HG02870 (cell line): ENCODE measurements at regions not wholly inside any gene's neighbourhood (a gene's known extent, or its start where the extent isn't known, plus 50 kb on each side); places are given as distances from the start of the nearest gene placed in this dataset.

Source experiments
- ATAC-seq: cut with Tn5 transposase; IDR thresholded peaks from one replicate; pipeline ENCODE4 v1.9.1; 2021; ENCODE audit warnings: mild to moderate bottlenecking, moderate library complexity; ENCODE audit not compliant: unreplicated experiment

DNA sequence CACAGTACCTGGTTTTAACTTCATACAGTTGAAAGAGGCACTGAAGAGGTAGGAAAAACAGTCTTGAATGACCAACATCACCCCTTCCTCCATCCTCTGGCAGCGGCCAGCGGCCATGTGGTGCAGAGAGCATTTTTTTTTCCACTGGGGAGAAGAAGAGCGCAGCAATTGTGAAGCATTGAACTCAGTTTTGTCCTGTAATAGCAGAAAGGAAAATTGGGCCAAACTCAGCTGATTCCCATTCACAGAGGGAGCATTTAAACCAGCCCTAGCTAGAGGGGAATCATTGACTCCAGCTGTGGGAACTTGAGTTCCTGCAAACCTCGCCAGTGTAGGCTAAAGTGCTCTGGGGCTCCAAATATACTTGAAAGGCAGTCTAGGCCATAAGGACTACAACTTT is 316.6 kb upstream of the CHST9 start:
- no peak for ATAC-seq

DNA sequence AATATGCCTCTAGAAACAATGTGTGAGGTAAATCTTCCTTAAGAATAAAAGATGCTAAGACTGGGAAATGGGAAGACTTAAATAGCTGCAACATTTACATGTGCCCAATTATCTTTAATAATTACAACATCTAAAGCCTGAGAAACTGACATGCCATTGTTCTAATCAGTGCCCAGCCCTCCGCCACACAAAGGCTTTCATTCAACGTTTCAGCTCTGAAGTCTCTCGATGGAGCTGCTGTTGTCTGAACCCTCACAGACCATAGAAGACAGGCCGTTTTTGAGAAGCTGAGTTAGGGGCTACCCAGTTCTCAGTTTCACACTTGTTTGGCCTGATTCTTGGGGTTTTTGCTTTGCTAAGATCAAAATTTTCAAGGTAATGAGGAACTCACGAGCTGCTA is 315.4 kb upstream of the CHST9 start:
- no peak for ATAC-seq

DNA sequence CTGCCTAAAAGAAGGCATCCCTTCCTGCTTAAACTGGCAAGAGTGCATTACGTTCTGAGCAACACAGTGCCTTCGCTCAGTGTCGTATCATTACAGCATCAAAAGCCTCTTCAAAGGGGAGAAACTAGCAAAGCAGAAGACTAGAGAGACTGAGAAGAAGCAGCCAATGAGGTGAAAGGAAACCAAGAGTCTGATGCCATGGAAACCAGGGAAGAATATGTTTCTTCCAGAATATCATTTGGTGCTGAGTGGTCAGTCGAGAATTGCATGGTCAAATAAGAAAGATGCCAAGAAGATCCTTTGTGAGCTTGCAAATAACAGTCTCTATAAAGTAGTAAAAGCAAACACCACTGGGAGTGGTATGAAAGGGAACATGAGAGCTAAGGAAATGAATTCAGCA is 312.1 kb upstream of the CHST9 start:
- no peak for ATAC-seq

DNA sequence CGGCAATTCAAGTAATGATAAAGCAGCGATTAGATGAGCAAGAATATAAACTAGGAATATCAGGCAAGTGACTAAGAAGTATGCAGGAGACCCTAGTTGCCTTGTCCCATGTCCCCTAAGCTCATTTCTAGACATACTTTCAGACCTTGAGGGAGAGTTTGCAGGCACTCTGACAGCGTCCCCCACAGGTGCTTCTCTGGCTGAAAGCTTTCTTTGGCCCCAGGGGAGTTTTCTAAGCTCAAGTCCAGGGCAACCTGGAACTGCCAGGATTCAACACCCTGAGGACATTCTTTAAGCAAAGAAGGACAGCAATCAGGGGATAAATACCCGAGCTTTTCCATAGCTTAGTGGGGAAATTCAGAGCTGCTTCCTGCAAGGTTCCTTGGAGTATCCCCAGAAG is 308.1 kb upstream of the CHST9 start:
- ATAC-seq = no peak

DNA sequence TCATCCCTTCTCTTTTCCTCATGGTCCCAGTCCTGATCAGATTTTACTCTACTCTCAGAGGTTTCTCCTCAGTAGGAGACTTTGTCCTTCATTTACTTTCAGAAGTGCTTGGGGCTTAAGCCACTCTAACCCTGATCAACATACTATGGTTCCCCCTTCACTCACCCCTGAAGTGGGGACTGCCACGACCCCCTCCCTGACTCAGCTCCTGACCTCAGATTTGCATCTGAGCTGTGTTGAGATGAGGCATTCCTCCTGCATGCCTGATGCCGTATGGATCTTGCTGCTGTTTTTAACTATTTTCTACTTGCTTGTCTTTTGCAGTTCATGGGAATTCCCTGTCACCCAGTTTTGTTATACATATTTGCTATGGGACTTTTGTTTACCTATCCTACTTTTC is 306.7 kb upstream of the CHST9 start:
- no peak for ATAC-seq

DNA sequence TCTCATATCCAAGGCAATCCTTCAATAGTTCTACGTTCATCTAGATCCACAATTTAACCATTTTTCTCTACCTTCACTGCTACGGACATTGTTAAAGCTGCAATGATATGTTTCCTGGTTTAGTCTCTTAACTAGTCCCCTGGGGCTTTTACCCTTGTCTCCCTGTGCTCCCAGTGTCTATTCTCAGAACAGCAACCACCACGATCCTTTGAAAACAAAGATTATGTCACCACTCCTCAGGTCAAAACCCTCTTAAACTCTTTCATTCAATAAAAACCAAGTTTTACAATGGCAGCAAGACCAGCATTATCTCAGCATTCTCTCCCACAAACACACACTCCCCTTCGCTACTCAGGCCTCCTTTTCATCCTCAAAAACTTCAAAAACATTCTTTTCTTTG is 298.2 kb upstream of the CHST9 start:
- no peak for ATAC-seq

DNA sequence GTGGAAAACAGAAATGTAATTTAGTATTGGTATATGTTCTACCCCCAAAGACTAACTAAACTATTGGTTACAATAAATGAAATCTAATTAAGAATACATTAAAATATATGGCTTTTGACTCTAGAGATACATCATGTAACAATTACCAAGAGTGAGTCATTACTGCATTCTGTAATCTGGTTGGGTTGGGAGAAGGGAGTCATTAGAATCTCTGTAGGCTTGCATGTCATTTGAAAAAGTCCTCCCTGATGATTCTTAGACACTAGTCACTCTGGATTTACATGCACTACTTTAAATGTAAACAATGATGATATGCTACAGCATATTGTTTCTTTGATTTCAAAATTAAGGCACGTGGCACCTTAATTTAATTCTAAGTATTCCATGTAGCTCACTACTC is 293.4 kb upstream of the CHST9 start:
- ATAC-seq = no peak

DNA sequence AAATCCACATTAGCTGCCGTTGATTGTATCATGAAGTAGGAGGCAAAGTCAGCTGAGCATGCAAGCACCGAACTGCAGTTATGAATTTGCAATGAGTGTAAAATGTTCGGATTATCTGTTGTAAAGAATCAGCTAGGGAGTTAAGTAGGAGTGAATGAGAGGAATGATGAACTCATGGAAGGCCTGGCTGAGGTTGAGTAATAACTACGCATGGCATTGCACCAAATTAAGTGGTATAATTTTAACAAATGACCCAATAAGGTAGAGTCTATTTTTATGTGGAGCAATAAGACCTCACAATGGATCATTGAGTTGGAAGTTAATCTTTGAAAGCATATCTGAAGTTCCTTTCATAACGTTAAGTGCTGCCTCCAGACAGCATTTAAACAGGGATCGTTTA is 288.2 kb upstream of the CHST9 start:
- ATAC-seq = no peak

DNA sequence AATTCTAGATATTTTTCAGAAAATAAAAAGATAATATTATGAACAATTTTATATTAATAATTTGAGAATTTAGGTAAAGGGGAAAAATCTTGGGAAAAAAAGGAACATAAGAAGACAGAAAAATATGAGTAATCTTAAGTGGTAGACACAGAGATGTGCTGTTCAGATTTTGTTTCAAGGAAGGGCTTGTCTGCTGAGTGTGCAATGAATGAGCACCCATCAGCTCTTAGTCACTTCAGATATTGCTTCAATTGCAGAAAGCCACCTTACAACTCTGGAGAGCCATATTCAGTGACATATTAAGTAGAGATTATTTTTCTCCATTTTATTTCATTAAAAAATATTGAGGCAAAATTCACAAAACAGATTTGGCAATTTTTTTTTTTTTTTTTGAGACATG is 282.0 kb upstream of the CHST9 start:
- ATAC-seq = no peak

DNA sequence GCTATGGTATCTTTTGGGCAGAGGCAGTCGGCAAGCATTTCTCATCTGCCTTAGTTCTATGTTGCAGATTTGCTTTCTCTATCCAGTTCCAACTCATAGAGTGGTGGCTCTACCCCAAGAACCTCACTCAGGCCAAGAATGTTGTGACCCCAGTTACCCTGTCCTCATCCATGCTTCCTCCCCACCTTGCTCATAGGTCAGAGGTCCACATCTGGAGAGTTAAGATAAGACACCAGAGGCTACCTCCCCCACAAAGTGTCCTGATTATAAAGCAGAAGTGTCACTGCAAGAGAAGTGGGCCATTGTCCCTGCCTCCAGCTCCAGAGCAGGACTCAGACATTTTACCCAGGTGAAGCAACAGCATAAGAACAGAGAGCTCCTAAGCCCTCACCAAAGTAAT is 276.8 kb upstream of the CHST9 start:
- ATAC-seq = no peak

DNA sequence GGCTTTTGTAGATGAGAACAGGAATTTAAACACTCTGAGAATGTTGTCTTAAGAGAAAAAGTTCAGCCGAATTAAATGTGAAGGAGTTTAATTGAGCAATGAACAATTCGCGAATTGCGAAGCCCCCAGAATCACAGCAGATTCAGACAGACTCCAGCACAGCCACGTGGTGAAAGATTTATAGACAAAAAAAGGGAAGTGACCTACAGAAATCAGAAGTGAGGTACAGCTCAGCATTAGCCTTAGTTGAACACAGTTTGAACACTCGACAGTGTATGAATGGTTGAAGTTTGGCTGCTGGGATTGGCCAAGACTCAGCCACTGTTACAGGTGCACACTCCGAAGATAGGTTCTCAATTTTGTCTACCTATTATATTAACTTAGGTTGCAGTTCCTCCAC is 264.0 kb upstream of the CHST9 start:
- ATAC-seq = no peak

DNA sequence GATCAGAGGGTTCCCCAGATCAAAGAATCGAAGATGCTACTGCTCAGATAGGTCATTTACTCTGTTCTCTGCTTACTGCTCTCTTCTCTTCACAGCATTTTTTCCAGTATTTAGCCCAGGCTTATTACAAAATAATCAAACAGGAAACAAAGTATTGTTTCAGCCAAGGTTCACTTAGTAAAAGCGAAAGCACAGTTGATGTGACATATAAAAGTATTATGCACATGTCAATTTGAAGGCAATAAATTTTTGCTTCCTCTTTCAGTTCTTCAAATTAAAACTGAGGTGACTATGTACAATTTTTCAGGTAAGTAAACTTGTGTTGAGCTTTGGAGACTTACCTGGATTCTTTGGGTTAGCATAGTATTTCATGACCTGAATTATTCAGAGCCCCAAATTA is 262.8 kb upstream of the CHST9 start:
- ATAC-seq = no peak

DNA sequence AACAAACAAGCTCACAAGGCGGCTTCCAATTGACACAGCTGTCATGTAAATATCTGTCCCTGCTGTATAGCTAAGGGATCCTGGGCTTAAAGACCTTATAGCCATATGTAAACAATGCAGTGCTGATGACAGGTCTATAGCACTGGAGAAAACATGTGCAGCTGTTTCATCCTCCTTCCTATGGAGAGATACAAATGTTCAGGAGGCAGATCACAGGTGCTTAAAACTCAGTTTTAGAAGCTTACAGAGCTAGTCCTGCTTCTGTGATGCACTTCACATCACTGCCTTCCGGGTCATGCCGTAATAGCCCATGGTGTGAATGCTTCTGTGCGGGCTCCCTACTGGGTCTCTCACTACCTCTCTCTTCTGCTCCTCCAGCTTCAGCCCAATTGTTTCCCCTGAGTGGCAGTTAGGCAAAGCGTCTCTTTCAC is 262.4 kb upstream of the CHST9 start:
- no peak for ATAC-seq

DNA sequence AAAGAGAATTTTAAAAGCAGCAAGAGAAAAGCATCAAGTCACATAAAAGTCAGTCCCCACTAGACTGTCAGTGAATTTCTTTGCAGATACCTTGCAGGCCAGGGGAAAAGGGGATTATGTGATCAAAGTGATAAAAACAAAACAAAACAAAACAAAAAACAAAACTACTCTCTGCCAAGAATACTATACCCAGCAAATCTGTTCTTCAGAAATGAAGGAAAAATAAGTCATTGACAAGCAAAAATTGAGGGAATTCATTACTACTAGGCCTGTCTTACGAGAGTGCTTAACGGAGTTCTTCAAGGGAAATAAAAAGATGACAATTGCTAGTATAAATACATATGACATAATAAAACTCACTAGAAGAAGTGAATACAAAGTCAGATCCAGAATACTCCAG is 245.5 kb upstream of the CHST9 start:
- ATAC-seq = no peak

DNA sequence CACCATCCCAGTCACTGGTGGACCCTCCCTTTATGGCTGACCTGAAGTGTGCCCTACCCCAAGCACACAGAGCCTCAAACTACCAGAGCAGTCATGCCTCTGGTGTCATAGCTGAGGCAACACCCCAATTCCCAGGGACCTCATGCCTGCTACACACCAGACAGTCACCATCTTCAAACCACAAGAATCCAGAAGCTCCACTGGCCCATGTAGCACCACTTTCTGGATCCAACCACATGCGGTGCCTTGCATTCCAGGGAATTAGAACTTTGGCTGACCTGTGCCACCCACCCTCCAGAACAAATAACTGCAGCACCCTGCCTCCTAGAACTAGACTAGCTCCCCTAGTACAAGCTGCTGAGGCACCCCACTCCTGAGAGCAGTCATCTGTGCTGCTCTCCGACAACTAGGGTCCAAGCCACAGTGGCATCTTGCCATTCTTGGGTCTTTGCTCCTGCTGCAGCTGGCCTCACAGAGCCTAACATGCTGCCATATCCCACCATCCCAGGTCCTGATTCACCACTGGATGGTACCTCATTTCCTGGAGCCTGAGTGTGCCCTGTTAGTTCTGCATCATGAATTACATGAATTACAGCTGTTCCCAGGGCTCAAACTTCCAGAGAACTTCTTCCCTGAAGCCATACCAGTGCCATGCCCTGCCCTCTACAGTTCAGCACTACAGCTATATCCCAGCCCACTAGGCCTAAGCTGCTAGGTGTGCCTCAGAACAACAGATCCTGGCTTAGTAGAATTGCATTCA is 243.8 kb upstream of the CHST9 start:
- ATAC-seq = no peak

DNA sequence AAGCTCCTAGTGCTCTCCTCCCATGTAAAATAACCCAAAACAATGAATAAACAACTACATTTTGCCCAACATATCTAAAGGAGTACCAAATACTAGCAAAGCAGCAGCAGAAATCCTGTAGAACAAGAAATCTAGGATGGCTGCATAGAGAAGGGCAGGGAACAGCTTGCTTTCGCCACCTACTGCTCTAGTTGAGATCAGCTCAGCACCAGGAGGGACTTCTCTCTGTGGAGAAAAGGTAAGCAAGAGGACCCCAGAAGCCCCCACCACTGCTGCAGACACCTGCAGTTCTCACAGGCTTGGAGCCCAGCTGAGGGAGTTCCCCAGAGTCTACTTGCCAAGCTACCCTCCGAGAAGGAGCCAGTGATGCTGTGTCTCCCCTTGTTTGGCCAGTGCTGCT is 243.0 kb upstream of the CHST9 start:
- no peak for ATAC-seq

DNA sequence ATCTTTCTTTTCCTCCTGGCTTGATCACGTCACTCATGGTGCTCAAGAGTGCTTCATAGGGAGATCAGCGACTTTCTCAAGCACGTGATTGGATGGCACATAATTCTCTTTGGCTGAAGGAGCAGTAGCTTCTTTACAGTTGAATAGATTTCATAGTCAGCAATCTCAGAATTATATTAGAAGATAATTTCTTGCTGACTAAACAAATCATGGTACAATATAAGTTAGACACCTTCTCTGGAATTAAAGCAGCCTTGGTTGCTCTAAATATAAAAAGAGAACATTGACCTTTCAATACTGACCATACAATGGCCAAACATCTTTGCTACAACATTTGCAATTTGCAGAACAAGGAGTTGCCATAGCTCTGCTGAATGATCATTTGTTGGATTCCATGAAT is 238.5 kb upstream of the CHST9 start:
- no peak for ATAC-seq

DNA sequence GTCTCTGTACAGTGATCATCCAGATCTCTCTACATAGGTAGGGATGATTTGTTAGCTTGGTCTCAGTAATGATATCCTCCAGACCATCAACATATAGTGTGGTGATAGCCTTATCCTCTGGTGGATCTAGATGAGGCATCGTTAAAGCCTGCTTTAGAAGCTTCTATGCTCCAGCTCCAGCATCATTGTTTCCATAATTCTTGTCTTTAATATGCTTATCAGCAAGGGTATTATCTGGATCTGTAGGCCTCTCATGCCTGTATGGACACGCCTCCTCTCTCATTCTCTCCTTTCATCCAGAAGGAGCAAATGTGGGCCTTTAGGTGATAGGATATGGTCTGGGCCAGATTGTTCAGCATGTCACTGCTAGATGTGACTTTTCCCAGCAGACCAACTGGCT is 234.5 kb upstream of the CHST9 start:
- no peak for ATAC-seq

DNA sequence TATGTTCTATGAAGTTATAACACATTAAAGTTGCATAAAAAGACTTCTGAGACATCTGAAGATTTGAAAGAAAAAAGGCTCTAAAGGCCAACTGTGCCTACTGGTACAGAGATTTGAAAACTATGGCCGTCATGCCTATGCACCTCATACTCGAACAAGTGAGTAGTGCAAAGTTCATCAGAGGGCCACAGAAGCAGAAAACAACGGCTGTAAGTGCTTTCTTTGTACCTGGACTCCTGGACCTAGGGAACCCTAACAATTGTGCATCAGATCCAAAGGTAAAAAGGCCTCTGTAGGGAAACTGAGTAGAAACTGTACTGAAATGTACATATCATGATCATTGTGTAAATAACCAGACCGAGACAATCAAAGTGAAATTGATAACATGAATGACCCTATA is 230.4 kb upstream of the CHST9 start:
- no peak for ATAC-seq

DNA sequence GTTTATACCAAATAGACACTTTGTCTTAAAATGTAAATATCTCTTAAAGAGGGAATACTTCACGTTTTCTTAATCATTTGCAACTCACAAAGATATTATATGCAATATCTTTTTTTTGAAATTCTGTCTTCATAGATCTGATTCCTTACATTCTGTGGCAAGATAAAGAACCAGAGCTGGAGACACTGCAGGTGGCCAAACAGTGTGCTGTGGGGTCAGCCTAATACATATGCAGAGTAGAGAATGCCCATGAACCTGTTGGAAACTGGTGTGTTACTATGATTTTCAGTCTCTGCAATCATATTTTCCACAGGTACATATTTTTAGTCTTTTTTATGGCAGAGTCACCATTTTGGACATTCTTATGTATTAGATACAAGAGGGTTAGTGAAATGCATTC is 229.6 kb upstream of the CHST9 start:
- no peak for ATAC-seq

DNA sequence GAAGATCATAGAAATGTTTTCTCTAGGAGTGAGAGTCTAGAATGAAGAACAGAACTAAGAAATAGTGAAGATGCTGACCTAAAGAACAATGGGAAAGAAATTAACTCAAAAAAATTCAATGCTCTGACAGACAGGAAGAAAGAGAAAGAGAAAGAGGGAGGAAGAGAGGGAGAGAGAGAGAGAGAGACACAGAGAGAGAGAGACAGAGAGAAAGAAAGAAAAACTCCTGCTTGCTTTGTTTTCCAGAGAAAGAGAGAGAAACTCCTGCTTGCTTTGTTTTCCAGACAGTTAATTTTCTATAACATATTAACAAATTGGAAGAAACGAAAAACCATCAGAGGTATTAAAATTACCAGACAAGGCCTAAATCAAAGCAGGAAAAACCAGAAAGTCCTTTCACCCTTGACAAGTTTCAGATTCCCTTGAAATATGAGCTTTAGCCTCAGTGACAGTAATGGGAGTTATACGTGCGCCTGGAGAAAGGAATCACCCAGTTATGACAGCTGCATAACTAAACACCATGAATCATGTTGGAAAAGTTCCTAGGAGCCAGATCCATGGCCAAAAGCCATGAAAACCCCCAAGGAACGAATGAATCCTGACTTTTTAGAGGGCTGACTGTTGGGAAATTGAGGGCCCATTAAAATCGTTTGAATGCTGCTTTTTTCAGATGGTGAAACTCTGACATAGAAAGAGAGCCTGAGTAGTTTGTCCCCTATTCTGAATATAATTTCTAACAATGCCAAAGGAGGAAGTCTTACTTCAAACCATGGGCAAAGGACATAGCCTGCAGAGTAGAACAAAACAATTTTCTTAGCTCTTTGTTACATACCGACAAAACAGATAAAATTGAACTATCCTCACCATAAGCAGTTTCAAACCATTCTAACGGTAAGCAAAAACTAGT is 228.6 kb upstream of the CHST9 start:
- ATAC-seq = no peak

DNA sequence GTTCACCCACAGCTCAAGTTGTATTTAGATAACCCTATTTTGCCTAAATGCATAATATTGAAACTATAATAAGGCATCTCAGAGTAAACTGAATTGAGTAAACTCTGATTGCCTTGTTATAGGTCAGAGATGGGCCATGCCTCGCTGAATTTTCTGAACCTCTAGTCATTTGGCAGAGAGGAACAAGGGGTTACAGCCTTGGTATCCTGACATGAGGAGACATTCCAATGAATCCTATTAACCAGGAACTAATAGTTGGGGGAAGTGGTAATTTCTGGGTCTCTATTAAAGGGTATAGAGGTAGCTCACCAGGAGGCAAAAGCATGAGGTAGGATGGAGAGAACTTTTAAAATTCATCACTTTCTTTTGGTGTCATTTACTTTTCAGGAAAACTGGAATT is 227.4 kb upstream of the CHST9 start:
- no peak for ATAC-seq
